Ectodermal cell (in vitro differentiated cells): ENCODE measurements at regions not wholly inside any gene's neighbourhood (a gene's known extent, or its start where the extent isn't known, plus 50 kb on each side); places are given as distances from the start of the nearest gene placed in this dataset.

Experiments
- H3K27ac ChIP-seq: 2 replicates; pipeline ENCODE4 v1.7.0; 2013; ENCODE audit warnings: mild to moderate bottlenecking, low read depth, low read length; ENCODE audit not compliant: insufficient read depth, poor library complexity, severe bottlenecking
- H3K27me3 ChIP-seq: 2 replicates; pipeline ENCODE4 v1.7.0; 2013; ENCODE audit warnings: mild to moderate bottlenecking, low read length; ENCODE audit not compliant: insufficient read depth, control insufficient read depth, poor library complexity, severe bottlenecking
- H3K36me3 ChIP-seq: one replicate; pipeline ENCODE4 v1.7.0; 2013; ENCODE audit warnings: low read length; ENCODE audit not compliant: control insufficient read depth, insufficient read depth
- H3K4me1 ChIP-seq: one replicate; pipeline ENCODE4 v1.7.0; 2013; ENCODE audit warnings: low read length; ENCODE audit not compliant: control insufficient read depth, insufficient read depth
- H3K4me3 ChIP-seq: 2 replicates; pipeline ENCODE4 v1.7.0; 2013; ENCODE audit warnings: low read depth, low read length, control low read depth; ENCODE audit not compliant: insufficient read depth
- H3K9me3 ChIP-seq: 2 replicates; pipeline ENCODE4 v1.7.0; 2013; ENCODE audit warnings: mild to moderate bottlenecking, low read length, moderate library complexity; ENCODE audit not compliant: control insufficient read depth
- WGBS, 2 experiments: methylation state at CpG; one replicate each; pipeline ENCODE4 v1.1.7; 2013; ENCODE audit warnings: missing lambda C conversion rate in 2 of 2; 5-methylcytosine and 5-hydroxymethylcytosine counted together

GRCh38 chr18:78903436-78904178 is 76.0 kb upstream of the SALL3 start:
- Histone ChIP-seq H3K4me3 (no peak overlapping the region), H3K27me3 (no peaks in the 10 kb centered on the region), H3K27ac (no peak overlapping the region), H3K36me3 (no peaks in the 10 kb centered on the region), H3K9me3 (no peaks in the 10 kb centered on the region), H3K4me1 (no peaks in the 10 kb centered on the region)
- 73 to 78% methylated on average over 19 to 21 of the region's 22 CpGs for WGBS, 2 experiments

GRCh38 chr18:78904179-78904531 is 75.5 kb upstream of the SALL3 start:
- Histone ChIP-seq H3K9me3 (no peaks in the 10 kb centered on the region), H3K4me3 (no peak overlapping the region), H3K36me3 (no peaks in the 10 kb centered on the region), H3K27ac (no peak overlapping the region), H3K27me3 (no peaks in the 10 kb centered on the region), H3K4me1 (no peaks in the 10 kb centered on the region)
- WGBS, 2 experiments, result 92 to 93% methylated on average over 11 of the region's 11 CpGs

- Histone ChIP-seq H3K27me3 (no peaks in the 10 kb centered on the region), H3K4me1 (no peaks in the 10 kb centered on the region), H3K27ac (no peak overlapping the region), H3K9me3 (no peaks in the 10 kb centered on the region), H3K36me3 (no peaks in the 10 kb centered on the region), H3K4me3 (no peak overlapping the region)
- WGBS, 2 experiments, result 82% methylated on average over 9 of the region's 9 CpGs
Observed at GRCh38 chr18:78905334-78905733, 74.3 kb upstream of the SALL3 start.

GRCh38 chr18:78906066-78906465 is 73.6 kb upstream of the SALL3 start:
- no peaks in the 10 kb centered on the region for H3K9me3 ChIP-seq
- WGBS, 2 experiments, result 92 to 94% methylated on average over 16 of the region's 16 CpGs
- H3K27me3 ChIP-seq, result no peaks in the 10 kb centered on the region
- H3K4me1 ChIP-seq, result no peaks in the 10 kb centered on the region
- no peaks in the 10 kb centered on the region for H3K36me3 ChIP-seq
- no peak overlapping the region for H3K27ac ChIP-seq
- H3K4me3 ChIP-seq, result no peak overlapping the region

- H3K27me3 ChIP-seq, result no peaks in the 10 kb centered on the region
- WGBS, 2 experiments, result 96% methylated on average over 20 to 22 of the region's 22 CpGs
- no peak overlapping the region for H3K27ac ChIP-seq
- no peaks in the 10 kb centered on the region for H3K9me3 ChIP-seq
- no peaks in the 10 kb centered on the region for H3K36me3 ChIP-seq
- no peaks in the 10 kb centered on the region for H3K4me1 ChIP-seq
- H3K4me3 ChIP-seq, result no peak overlapping the region
Observed at GRCh38 chr18:78908462-78909260, 71.0 kb upstream of the SALL3 start.

- no peaks in the 10 kb centered on the region for H3K27me3 ChIP-seq
- no peaks in the 10 kb centered on the region for H3K36me3 ChIP-seq
- H3K9me3 ChIP-seq, result no peaks in the 10 kb centered on the region
- no peak overlapping the region for H3K27ac ChIP-seq
- 68 to 83% methylated on average over 1 of the region's 1 CpG for WGBS, 2 experiments
- H3K4me3 ChIP-seq, result no peak overlapping the region
- no peaks in the 10 kb centered on the region for H3K4me1 ChIP-seq
Observed at GRCh38 chr18:78911751-78912283, 67.8 kb upstream of the SALL3 start.

- H3K36me3 ChIP-seq, result no peaks in the 10 kb centered on the region
- no peaks in the 10 kb centered on the region for H3K9me3 ChIP-seq
- WGBS, 2 experiments, result 93 to 97% methylated on average over 7 of the region's 7 CpGs
Observed at GRCh38 chr18:78912336-78912735, 67.3 kb upstream of the SALL3 start.

GRCh38 chr18:78912844-78913243 is 66.8 kb upstream of the SALL3 start:
- H3K4me3 ChIP-seq, result no peak overlapping the region
- no peaks in the 10 kb centered on the region for H3K27me3 ChIP-seq
- H3K27ac ChIP-seq, result no peak overlapping the region
- no peaks in the 10 kb centered on the region for H3K36me3 ChIP-seq
- H3K9me3 ChIP-seq, result no peaks in the 10 kb centered on the region
- 94 to 95% methylated on average over 18 of the region's 18 CpGs for WGBS, 2 experiments
- H3K4me1 ChIP-seq, result no peaks in the 10 kb centered on the region

More at GRCh38 chr18:78912336-78912735, 67.3 kb upstream of the SALL3 start:
- Histone ChIP-seq H3K27ac (no peak overlapping the region), H3K27me3 (no peaks in the 10 kb centered on the region), H3K4me1 (no peaks in the 10 kb centered on the region), H3K4me3 (no peak overlapping the region)

GRCh38 chr18:78913395-78913794 is 66.2 kb upstream of the SALL3 start:
- H3K4me3 ChIP-seq, result no peak overlapping the region
- 93 to 96% methylated on average over 12 of the region's 12 CpGs for WGBS, 2 experiments
- no peaks in the 10 kb centered on the region for H3K27me3 ChIP-seq
- H3K27ac ChIP-seq, result no peak overlapping the region
- no peaks in the 10 kb centered on the region for H3K4me1 ChIP-seq
- no peaks in the 10 kb centered on the region for H3K36me3 ChIP-seq
- no peaks in the 10 kb centered on the region for H3K9me3 ChIP-seq

GRCh38 chr18:78913830-78914231 is 65.8 kb upstream of the SALL3 start:
- Histone ChIP-seq H3K9me3 (no peaks in the 10 kb centered on the region), H3K36me3 (no peaks in the 10 kb centered on the region), H3K4me3 (no peak overlapping the region), H3K27ac (no peak overlapping the region), H3K27me3 (no peaks in the 10 kb centered on the region), H3K4me1 (no peaks in the 10 kb centered on the region)
- WGBS, 2 experiments, result 93% methylated on average over 15 of the region's 15 CpGs
